ENCODE measurements at regions not wholly inside any gene's neighbourhood (a gene's known extent, or its start where the extent isn't known, plus 50 kb on each side); places are given as distances from the start of the nearest gene placed in this dataset.

- Mint-ChIP-seq H3K4me1 (peaks cover 7% of the 10 kb centered on the region), H3K4me3 (no peak overlapping the region), H3K36me3 (no peaks in the 10 kb centered on the region), H3K27ac (no peak overlapping the region), H3K9me3 (no peaks in the 10 kb centered on the region), H3K27me3 (ENCODE audit: insufficient read depth, low read depth) (peaks cover 2% of the 10 kb centered on the region)
- DNase-seq (ENCODE audit: low spot score) = peak; percentile 3
- no peak for TF ChIP-seq EZH2phosphoT487 (IDR thresholded peaks at IDR 0.05)
- TF ChIP-seq CTCF (IDR thresholded peaks at IDR 0.05) = no peak
- TF ChIP-seq EZH2 (IDR thresholded peaks at IDR 0.05) = no peak
- H4K20me1 ChIP-seq (ENCODE audit: low read depth) = no peaks in the 10 kb centered on the region
- no peak overlapping the region for H3K27ac ChIP-seq
- no peak overlapping the region for H3K4me2 ChIP-seq
- no peak overlapping the region for H3K9ac ChIP-seq
- no peaks in the 10 kb centered on the region for H3F3A ChIP-seq (ENCODE audit: low read depth)
- H3K9me3 ChIP-seq (ENCODE audit: low read depth) = no peaks in the 10 kb centered on the region
- no peaks in the 10 kb centered on the region for H3K4me1 ChIP-seq
- no peaks in the 10 kb centered on the region for H3K27me3 ChIP-seq
- no peak overlapping the region for H2AFZ ChIP-seq (replicated peaks)
- H3K79me2 ChIP-seq (ENCODE audit: low read depth) = no peaks in the 10 kb centered on the region
- no peaks in the 10 kb centered on the region for H3K36me3 ChIP-seq
- no peak overlapping the region for H3K4me3 ChIP-seq
Observed at GRCh38 chr3:76723366-76723765, 316.5 kb upstream of the ROBO2 start.

- Histone ChIP-seq H3K79me2 (ENCODE audit: low read depth) (no peaks in the 10 kb centered on the region), H3K27me3 (no peaks in the 10 kb centered on the region), H3K9ac (no peak overlapping the region), H3K4me1 (no peaks in the 10 kb centered on the region), H3K27ac (no peak overlapping the region), H3K4me2 (no peak overlapping the region), H3K4me3 (no peak overlapping the region), H4K20me1 (ENCODE audit: low read depth) (no peaks in the 10 kb centered on the region), H3F3A (ENCODE audit: low read depth) (no peaks in the 10 kb centered on the region), H2AFZ (replicated peaks) (no peak overlapping the region), H3K9me3 (ENCODE audit: low read depth) (no peaks in the 10 kb centered on the region), H3K36me3 (no peaks in the 10 kb centered on the region)
- Mint-ChIP-seq H3K36me3 (no peaks in the 10 kb centered on the region), H3K27me3 (ENCODE audit: insufficient read depth, low read depth) (peaks cover 2% of the 10 kb centered on the region), H3K27ac (no peak overlapping the region), H3K4me1 (peaks cover 7% of the 10 kb centered on the region), H3K9me3 (no peaks in the 10 kb centered on the region), H3K4me3 (no peak overlapping the region)
- no peak for TF ChIP-seq EZH2phosphoT487 (IDR thresholded peaks at IDR 0.05)
- peak; percentile 41 for TF ChIP-seq CTCF (IDR thresholded peaks at IDR 0.05)
- DNase-seq (ENCODE audit: low spot score) = peak; percentile 3
Observed at GRCh38 chr3:76724075-76724474, 315.8 kb upstream of the ROBO2 start.

- Mint-ChIP-seq H3K27me3 (ENCODE audit: insufficient read depth, low read depth) (peaks cover 2% of the 10 kb centered on the region), H3K4me3 (no peak overlapping the region), H3K27ac (no peak overlapping the region), H3K36me3 (no peaks in the 10 kb centered on the region), H3K9me3 (no peaks in the 10 kb centered on the region), H3K4me1 (peaks cover 7% of the 10 kb centered on the region)
- Histone ChIP-seq H2AFZ (replicated peaks) (no peak overlapping the region), H3F3A (ENCODE audit: low read depth) (no peaks in the 10 kb centered on the region), H4K20me1 (ENCODE audit: low read depth) (no peaks in the 10 kb centered on the region), H3K36me3 (no peaks in the 10 kb centered on the region), H3K27me3 (no peaks in the 10 kb centered on the region), H3K4me1 (no peaks in the 10 kb centered on the region), H3K9ac (no peak overlapping the region), H3K4me2 (no peak overlapping the region), H3K27ac (no peak overlapping the region), H3K4me3 (no peak overlapping the region), H3K79me2 (ENCODE audit: low read depth) (no peaks in the 10 kb centered on the region), H3K9me3 (ENCODE audit: low read depth) (no peaks in the 10 kb centered on the region)
- no peak for DNase-seq (ENCODE audit: low spot score)
- TF ChIP-seq EZH2 (IDR thresholded peaks at IDR 0.05) (no peak), CTCF (IDR thresholded peaks at IDR 0.05) (no peak), EZH2phosphoT487 (IDR thresholded peaks at IDR 0.05) (no peak)
Observed at GRCh38 chr3:76724706-76725105, 315.2 kb upstream of the ROBO2 start.

- H3K4me1 ChIP-seq = no peaks in the 10 kb centered on the region
- Mint-ChIP-seq H3K4me3 (no peak overlapping the region), H3K27me3 (ENCODE audit: insufficient read depth, low read depth) (peaks cover 2% of the 10 kb centered on the region), H3K27ac (no peak overlapping the region), H3K9me3 (no peaks in the 10 kb centered on the region), H3K4me1 (peaks cover 7% of the 10 kb centered on the region), H3K36me3 (no peaks in the 10 kb centered on the region)
- no peak overlapping the region for H3K4me3 ChIP-seq
- no peaks in the 10 kb centered on the region for H3F3A ChIP-seq (ENCODE audit: low read depth)
- H3K9me3 ChIP-seq (ENCODE audit: low read depth) = no peaks in the 10 kb centered on the region
- no peak overlapping the region for H3K4me2 ChIP-seq
- no peak for DNase-seq (ENCODE audit: low spot score)
- peak overlapping the region; percentile 18 for H2AFZ ChIP-seq (replicated peaks)
- TF ChIP-seq CTCF (IDR thresholded peaks at IDR 0.05) (no peak), EZH2 (IDR thresholded peaks at IDR 0.05) (no peak), EZH2phosphoT487 (IDR thresholded peaks at IDR 0.05) (no peak)
- no peak overlapping the region for H3K9ac ChIP-seq
- no peaks in the 10 kb centered on the region for H3K36me3 ChIP-seq
- no peaks in the 10 kb centered on the region for H3K27me3 ChIP-seq
- H3K79me2 ChIP-seq (ENCODE audit: low read depth) = no peaks in the 10 kb centered on the region
- no peak overlapping the region for H3K27ac ChIP-seq
- no peaks in the 10 kb centered on the region for H4K20me1 ChIP-seq (ENCODE audit: low read depth)
Observed at GRCh38 chr3:76726034-76726433, 313.9 kb upstream of the ROBO2 start.
